Activated CD8-positive, alpha-beta memory T cell treated with anti-CD3 and anti-CD28 coated beads for 48 hours (primary cell): ENCODE measurements at regions not wholly inside any gene's neighbourhood (a gene's known extent, or its start where the extent isn't known, plus 50 kb on each side); places are given as distances from the start of the nearest gene placed in this dataset.

Source experiments
- DNase-seq, 3 experiments: peaks; one replicate each; pipeline ENCODE4 v3.0.0-alpha.2; 2020; ENCODE audit warnings: low read depth in 2 of 3, low spot score in 2 of 3

DNA sequence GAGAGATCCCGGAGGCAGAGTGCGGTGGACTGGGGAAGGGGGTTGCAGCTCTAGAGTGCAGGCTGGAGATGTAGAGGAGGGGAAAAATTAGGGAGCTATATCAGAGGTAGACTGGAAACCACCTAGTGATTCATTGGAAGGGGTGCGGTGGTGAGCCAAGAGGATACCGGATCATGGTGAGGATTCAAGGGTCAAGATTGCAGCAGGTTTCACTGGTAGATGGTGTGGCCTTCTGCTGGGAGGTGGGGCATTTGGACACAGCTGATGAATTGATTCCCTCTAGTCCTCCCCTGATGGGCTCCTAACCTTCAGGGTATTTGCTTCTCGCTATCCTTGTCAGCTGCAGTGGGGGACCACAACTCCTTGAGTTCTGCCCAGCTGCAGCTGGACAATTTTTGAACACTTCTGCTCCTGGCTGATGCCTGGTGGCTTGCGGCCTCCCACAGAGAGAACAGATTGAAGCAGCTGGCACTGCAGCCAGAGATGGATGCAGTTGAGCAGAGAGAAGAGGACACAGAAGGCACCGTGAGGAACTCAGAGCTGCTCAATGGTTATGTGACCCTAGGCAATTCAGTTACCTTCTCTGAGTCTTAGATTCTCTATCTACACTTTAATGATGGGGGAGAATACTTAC lies 134.4 kb upstream of the ABCA1 start:
- no peak for DNase-seq

DNA sequence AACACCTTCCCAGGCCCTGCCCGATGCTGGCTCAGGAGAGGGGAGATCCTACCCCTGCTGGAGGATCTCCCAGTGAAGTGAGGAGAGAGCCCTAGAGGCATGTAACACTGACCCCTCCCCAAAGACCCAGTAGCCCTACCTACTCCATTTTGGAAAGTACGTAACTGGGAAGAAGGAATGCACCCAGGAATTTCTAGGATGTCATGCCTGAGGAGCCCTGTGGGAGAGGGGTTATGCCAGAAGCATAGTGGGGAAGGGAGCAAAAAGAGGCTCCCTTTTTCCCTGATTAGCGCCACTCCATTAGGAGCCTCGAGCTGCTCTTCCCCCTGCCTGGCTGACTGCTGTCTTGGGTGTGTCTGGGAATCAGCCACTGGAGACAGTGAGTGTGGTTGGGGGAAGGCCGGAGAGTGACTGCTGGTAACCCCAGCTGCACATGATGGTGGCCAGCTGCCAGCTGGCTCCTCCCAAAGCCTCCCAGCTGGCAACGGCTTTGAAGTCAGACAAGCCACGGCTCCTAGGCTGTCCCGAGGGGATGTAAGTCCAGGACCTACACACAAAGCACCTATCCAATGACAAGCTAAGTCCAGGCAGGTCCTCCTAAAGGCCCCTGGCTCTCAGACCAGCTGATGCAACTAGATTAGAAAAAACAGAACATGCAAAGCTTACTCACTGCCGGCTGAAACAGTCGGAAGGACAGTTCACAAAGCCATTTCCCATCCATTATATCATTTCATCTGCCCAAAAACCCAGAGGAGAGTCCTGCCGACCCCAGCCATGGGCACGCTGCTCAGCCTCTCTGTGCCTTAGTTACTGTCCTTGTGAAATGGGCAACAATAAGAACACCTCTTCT lies 136.5 kb upstream of the ABCA1 start:
- DNase-seq, result no peak

DNA sequence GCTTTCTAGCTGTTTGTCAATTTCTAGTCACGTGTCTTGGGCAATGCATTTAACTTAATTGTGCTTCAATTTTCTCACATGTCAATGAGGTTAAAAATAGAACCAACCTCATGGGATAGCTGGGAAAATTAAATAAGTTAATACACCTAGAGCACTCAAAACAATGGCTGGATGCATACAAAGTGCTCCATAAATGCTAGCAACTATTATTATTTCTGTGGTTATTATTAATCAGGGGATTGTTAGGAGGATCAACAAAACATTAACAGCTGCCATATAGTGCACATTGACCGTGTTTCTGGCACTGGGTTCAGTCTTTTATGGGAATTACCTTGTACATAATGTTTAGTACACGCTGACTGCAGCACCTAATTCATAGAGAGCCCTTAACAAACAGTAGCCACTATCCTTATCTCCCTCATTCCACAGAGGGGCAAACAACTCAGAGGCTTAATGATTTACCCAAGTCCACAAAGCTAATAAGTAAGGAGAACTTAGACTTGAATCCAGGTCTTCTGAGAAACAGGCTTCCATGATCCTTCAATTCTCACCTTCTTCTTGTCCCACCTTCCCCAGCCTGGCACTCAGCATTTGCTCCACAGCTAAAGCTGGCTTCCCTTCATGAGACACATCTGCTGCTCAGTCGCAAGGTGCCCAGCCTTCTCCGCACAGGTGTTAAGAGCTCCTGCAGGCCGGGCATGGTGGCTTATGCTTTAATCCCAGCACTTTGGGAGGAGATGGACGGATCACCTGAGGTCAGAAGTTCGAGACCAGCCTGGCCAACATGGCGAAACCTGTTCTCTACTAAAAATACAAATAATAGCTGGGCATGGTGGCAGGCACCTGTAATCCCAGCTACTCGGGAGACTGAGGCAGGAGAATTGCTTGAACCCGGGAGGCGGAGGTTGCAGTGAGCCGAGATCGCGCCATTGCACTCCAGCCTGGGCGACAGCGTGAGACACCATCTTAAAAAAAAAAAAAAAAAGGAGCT lies 137.4 kb upstream of the ABCA1 start:
- DNase-seq, result no peak

DNA sequence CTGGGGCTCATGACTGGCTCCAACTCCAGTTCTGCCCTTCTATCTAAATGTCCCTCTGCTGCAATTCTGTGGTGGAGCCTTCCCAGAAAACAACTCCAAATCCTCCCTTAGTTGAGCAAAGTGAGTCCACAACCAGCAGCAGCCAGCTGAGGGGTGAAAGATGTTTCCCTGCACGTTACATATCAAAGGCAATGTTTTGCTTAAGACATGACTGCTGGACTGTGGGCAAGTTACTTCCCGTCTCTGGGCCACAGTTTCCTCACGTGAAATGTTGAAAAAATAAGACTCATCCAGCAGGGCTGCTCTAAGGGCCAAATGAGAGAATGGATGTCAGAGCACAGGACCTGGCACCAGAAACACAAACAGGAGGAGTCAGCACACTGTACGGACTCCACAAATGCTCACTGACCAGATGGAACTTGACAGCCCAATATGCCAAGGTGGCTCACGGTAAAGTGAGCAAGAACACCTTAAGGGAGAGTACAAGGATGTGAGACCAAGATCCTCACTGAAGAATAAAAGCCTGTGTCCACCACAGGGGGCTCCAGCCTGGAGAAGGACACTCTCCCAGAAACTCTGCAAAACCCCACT lies 138.4 kb upstream of the ABCA1 start:
- DNase-seq, result no peak

DNA sequence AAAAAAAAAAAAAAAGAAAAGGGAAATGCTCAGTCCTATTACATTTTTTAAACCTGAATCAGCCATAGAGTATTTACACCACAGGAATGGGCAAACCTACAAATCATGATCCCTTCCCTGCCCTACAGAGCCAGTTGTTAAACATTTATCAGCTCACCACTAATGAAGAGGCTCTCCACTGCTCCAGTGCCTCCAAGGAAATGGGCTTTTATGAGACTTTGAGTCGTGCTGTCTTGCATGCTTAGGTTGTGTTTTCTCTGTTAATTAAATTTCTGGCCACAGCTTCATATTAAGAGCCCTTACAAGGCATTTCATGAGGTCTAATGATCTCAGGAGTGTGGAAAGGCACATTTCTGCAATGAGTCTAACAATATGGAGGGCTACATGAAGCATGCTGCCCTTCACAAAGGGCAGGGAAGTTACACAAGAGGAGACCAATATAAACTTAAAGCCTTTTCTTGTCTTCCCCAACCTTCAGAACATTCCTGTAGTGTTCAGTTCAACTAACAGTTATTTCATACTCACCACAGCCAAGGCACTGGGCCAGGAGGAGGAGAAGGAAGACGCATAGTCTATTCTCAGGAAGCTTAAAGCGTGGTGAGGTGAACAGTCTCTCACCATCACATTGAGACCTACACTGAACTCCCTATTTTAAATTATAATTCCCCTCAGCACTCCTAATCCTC lies 140.1 kb upstream of the ABCA1 start:
- no peak for DNase-seq

DNA sequence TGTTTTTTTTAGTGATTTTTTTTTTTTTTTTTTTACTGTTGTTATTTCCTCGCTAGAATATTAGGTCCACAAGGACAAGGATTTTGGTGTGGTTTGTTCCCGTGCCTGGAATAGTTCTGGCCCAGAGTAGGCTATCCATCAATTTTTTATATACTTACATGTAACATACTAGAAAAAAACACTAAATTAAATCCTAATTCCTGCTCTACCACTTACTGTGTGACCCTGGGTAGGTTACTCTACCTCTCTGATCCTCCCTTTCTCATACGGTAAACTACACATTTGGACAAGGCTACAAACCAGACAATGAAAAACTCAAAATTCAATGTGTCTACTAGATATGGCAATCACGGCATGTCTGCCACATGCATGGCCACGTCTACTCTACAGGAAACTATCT lies 141.3 kb upstream of the ABCA1 start:
- DNase-seq, result no peak

DNA sequence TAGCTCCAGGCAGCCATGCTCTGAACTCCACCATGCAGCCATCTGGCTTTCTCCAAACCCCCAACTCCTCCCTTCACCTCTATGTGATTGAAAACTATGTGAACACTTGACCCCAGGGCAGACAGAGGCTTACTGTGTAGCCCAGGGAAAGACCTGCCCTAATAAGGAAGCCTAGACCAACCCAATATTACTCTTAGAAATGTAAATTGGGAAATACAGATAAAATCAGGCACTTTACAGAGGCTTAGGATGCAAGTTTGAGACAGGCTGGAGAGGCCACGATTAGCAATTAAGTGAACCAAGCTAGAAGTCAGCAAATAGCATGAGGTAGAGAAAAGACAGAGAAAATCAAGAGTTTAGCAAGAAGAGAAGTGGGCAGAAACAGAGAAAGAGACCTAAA lies 141.7 kb upstream of the ABCA1 start:
- no peak for DNase-seq

DNA sequence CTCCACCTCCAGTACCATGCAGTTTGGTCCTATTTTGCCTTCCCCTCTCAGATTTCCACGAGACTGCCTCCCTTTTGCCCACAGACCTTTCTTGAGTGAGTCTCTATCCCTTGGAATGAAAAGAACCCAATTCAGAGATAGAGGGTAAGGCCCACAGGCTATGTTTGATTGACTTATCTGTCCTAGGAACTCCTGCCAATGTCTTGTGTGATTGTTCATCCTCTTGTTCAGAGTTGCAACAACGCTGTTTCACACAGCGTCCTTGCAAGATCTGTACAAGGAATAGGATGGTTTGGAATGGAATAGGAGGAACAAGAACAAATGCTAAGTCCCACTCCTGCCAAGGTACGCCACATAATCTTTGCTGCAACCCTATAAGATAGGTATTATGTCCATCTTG lies 142.2 kb upstream of the ABCA1 start:
- DNase-seq, result no peak

DNA sequence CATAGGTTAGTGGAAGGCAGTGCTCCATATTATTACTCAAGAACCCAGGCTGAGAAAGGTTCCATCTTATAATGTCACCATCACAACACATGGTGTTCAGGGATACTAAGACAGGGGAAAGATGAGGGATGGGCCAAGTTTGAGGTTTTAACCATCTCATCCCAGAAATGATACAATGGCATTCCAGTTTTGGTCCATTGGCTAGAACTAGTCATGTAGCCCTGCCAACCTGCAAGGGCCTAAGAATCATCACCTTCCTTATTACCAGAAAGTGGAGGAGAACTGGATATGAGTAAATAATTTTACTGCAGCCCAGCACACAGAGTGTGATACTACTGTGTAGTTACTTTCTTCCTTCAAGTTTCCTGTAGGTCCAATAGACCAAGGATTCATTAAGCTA lies 144.5 kb upstream of the ABCA1 start:
- DNase-seq, result no peak

DNA sequence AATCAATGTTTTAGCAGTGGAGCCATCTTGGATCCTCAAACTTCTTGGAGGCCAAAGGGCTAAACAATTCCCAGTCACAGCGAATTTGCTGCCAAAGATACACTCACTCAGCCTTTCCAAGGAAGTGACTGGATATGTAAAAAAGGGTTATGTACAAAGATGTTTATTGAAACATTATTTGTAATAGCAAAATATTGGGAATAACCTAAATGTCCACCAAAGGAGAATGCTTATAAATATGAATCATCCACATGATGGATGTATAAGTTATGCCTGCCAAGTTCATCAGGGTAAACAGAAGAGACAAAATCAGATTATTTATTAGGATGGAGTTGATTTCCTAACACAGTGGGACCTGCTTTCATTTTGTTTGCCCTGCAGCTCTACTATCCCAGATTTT lies 145.2 kb upstream of the ABCA1 start:
- DNase-seq, result no peak

DNA sequence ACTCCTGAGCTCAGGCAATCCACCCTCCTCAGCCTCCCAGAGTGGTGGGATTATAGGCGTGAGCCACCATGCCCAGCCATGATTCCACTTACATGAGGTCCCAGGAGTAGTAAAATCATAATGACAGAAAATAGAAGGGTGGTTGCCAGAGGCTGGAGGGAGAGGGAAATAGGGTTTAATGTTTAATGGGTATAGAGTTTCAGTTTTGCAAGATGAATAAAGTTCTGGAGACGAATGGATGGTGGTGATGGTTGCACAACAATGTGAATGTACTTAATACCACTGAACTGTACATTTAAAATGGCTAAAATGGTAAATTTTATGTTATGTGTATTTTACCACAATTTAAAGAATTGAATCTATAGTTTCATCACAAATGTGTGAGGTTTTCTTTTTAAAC lies 146.5 kb upstream of the ABCA1 start:
- no peak for DNase-seq

DNA sequence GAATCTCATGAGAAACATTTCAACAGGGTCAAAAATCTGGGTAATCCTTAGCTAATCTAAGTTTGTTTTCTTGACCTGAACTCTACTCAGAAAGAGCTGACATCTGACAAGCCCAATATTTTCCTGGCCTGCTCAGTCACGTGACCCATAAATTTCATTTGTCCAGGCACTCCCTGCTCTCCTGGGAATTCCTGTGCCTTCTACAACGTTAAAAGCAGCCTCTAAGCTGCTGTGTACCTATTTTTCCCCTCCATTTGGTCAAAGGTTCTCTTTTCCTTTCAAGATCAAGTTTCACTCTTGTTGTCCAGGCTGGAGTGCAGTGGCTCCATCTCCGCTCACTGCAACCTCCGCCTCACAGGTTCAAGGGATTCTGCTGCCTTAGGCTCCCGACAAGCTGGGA lies 148.8 kb upstream of the ABCA1 start:
- DNase-seq, result no peak

DNA sequence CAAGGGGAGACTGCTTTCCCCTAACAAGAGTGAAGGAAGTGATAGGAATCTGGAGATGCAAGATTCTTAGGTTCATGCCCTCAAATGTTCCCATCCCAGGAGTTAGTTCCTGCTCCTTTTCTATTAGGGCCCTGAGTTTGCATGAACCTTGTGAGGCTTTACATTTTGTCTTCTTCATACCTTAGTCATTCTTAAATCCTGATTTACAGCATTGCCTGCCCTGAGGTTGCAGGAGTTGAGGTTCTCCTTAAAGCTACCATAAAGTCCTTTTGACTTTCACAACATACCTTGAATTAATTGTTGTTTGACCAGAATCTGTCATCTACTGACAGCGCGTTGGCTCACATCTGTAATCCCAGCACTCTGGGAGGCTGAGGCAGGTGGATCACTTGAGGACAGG lies 151.5 kb upstream of the ABCA1 start:
- no peak for DNase-seq

DNA sequence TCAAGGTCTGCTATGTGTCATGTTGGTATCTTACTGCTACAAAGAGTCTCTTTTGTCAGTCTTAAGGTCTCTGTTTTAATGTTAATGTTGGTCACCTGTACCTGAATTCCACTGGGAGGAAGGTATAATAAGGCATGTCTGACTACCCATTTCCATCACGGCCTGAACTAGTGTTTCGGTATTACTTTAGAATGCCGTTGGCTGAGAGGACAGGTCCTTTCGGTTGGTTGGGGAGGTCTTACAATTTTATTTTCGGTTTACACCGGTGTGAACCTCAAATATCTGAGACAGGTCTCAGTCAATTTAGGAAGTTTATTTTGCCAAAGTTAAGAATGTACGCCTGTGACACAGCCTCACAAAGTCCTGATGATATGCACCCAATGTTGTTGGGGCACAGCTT lies 154.9 kb upstream of the ABCA1 start:
- DNase-seq, result no peak

DNA sequence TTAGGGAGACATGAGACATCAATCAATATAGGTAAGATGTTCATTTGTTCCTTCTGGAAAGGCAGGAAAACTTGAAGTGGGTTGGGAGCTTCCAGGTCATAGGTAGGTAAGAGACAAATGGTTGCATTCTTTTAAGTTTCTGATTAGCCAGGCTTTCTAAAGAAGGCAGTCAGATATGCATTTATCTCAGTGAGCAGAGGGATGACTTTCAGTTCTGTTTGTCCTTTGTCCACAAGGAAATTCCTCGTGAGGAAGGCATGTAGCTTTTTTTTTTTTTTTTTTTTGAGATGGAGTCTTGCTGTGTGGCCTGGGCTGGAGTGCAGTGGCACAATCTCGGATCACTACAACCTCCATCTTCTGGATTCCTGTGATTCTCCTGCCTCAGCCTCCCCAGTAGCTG lies 155.3 kb upstream of the ABCA1 start:
- no peak for DNase-seq

DNA sequence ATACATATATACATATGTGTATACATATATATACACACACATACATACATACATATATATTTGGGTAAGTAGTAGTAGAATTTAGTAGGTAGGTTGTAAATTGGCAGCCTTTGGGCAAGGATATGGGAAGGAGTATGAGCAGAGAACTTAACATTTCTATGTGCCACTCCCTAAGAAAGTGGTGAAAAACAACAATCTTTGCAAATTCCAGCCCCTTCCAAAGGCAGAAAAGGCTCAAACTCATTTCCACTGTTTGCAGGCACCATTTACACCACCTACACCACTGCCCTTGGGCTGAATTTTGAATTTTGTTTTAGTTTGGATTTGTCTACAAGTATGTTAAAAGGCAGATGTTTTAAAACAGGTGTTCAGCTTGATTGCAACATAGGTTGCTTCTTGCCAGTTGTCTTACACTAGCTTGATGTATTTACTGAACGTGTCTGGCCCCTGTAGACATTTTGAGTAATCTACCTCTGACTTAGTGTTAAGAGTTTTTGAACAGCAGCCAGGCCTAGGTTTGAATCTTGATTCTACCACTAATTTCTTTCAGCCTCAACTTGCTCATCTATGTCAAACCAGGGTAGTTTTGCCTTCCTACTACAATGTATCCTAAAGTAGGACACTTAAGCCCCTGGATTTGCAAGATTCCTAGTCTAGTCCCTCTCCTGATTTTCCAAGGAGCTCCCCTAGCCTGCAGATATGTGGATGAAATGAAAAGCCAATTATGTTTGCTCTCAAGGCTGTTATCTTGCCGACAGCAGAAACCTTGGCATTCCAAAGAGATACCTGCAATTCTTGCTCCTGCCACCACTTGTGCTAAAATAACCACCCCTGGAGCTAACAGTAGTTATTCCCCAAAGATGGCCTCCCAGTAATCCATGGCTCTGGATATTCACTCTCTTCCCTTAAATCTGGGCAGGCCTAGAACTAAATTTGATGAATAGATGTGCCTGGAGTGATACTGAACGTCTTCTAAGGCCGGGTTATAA lies 156.2 kb upstream of the SLC44A1 start:
- no peak for DNase-seq

DNA sequence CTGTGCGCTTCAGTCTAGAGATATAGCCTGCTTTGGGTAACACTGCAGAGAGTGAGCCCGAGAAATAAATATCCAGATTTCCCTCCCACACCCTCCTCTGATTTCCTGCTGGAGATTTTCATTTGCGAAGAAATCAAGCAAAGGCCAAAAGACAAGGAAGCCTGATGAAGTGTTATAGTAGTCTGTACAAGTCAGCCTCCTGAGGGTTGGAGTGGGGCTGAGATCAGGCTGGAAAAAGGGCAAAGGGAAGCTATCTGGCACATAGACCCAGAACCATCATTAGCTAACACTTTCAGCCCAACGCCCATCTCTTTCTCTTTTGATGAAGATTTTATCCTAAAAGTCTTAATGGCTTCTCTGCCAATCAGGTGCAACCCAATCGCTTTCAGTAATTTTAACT lies 154.6 kb upstream of the SLC44A1 start:
- no peak for DNase-seq

DNA sequence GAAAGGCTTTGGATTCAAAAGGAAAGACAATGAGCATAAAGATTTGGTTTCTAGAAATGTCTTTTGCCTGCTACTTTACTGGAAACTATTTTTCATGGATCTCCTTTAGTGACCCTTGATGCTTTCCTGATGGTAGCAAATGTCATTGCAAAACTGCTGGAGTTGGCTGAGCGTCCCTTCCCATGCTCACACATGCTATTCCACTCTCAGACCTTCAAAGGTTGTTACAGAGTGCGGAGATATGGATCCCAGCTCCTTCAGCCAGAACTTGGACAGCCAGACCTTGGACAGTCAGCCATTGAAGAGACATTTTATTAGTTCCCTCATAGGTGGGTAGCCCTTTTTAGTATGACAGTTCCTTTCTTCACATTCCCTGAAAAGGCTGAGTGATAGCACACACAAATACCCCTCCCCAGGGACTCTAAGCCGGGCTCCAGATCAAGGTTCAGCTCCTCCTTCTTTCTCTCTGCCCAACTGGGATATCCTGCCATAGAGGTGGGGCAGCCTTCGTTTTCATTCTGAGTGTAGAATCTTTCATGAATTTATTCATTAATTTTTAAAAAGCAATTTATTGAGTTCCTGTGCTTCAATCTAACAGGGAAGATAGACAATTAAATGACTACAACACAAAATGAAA lies 153.3 kb upstream of the SLC44A1 start:
- no peak for DNase-seq

DNA sequence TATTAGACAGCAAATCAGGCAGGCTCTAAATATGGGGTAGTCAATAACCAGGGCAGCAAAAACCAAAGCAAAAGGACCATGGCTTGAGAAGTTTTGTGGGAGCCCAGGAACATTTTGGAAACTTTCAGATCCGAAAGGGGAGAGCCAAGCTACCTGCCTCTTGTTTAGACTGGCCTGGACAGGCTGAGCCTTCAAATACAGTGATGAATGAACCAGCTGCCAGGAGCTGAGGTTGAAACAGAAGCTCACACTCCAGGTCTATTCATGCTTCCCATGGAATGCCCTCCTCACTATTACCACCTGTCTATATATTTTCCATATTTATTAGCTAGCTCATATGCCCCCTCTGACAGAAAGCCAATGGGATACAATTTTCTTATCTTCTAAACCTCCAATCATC lies 150.8 kb upstream of the SLC44A1 start:
- DNase-seq, result no peak
